Effector CD4-positive, alpha-beta T cell (primary cell): ENCODE measurements at regions not wholly inside any gene's neighbourhood (a gene's known extent, or its start where the extent isn't known, plus 50 kb on each side); places are given as distances from the start of the nearest gene placed in this dataset.

Experiments used
- DNase-seq: peaks from one replicate; pipeline ENCODE4 v3.0.0-alpha.2; 2020

GRCh38 chr2:8448824-8449556, 232.9 kb upstream of the ID2 start:
- no peak for DNase-seq

GRCh38 chr2:8451273-8451672, 230.6 kb upstream of the ID2 start:
- no peak for DNase-seq

DNA sequence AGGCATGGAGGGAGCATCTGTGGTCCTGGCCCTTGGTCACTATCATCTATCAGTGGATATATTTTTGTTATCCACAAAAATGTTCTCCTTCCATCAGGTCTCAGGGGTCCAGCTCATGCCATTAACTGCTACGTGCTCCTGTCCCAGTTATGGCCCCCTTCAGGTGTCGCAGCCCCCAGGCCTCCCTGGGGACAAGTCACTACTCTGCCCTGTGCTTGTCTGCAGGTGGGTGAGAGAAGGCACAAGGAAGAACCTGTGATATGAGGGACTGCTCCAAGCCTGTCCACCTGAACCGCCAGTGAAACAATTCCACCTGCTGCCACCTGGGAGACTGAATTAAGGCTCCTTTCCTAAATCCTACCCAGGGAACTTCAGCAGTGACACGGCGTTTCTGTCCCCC, 229.6 kb upstream of the ID2 start:
- no peak for DNase-seq

- DNase-seq, result no peak
Observed at GRCh38 chr2:8452979-8453903, 228.6 kb upstream of the ID2 start.

GRCh38 chr2:8453904-8454302, 228.0 kb upstream of the ID2 start:
- DNase-seq, result no peak

DNA sequence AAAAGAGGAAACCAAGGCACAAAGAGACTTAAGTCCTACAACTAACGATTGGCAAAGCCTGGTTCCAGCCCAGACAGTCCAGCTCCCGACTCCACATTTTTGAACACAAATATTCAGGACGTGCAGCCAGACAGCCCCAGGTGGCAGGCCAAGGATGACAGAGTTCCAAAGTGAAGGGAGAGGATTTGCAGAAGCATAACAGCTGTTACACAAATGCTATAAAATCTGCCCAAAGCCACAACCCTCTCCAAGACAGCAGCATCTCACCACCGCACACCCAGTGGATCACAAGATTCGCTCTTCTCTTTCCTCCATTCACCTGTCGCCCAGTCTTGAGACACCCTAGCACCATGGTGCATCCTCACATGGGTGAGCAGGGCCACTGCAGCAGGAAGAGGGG, 227.1 kb upstream of the ID2 start:
- DNase-seq, result no peak

GRCh38 chr2:8455236-8456150, 226.4 kb upstream of the ID2 start:
- no peak for DNase-seq

DNA sequence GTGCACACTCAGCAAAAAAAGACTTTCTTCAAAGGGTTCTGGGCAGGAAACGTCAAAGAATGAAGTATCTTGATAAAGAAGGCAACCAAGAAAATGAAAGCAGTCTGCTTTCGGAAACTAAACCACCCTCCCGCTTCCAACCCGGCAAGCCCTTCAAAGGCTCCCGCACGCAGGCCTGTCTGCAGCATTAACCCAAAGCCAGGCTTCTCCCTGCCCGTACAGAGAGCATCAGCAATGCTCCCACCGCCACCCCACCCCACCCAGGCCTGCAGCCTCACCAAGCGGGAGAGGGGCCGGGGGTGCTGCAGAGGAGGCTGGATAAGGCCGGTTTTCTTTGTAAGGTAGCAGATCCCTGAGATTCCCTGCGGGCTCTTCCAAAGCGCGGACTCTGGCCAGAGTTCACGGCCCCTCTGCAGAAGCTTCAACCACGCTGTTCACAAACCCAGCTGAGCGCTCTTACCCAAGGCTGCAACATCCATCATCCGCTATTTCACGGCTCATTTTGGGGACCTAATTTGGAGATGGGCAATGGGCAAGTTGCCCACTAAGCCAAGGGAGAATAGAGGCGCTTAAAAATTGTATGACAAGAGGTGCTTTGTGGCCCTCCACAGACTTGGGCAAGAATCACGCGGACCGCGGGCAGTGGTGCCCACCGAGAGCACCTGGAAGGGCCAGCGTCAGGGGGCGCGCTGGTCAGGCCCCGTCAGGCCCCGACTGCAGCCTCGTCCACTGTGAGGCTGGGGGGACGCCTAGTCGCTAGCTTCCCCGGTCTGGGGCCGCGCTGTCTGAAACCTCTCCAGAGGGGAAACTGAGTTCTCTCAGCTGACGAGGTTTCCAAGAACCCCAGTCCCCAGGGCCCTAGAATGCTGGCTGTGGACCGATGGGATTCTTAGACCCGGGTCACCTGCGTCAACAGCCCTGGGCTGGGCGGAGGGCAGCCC, 225.4 kb upstream of the ID2 start:
- DNase-seq, result peak; percentile 30

GRCh38 chr2:8457092-8457481, 224.8 kb upstream of the ID2 start:
- peak; percentile 20 for DNase-seq

DNA sequence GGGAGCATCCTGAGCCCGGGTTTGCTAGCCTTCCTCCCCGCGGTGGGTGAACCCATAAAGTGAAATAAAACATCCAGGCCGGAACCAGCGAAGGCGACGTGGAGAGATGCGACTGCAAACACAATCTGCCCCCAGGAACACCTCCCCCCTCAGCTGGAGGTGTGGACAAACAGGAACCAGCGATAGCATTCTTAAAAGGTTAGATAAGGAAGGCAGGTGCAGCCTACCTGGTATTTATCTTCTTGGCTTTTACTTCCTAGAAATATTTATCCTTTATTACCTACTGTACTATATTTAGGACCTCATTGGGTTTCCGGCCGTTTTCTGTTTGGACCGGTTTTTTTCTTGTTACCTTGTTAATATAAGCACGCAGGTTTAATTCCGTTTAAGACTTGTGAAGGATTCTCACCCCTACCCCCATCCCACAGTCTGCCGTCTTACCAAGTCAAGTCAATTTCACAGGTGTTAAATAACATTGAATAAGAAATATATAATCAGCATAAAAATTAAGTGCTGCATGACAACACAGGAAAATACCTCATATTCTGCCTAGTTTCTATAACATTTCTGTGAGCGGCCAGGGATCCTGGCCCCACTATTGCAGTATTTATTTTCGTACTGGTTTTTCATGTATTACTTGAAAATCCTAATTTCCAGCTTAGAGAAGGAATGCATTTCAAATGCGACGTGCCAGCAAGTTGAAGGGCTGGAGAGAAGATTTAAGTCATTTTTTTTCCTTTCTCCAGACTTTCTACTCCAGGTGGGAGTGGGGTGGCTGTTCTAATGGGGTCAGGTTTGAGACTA, 224.0 kb upstream of the ID2 start:
- DNase-seq, result no peak

DNA sequence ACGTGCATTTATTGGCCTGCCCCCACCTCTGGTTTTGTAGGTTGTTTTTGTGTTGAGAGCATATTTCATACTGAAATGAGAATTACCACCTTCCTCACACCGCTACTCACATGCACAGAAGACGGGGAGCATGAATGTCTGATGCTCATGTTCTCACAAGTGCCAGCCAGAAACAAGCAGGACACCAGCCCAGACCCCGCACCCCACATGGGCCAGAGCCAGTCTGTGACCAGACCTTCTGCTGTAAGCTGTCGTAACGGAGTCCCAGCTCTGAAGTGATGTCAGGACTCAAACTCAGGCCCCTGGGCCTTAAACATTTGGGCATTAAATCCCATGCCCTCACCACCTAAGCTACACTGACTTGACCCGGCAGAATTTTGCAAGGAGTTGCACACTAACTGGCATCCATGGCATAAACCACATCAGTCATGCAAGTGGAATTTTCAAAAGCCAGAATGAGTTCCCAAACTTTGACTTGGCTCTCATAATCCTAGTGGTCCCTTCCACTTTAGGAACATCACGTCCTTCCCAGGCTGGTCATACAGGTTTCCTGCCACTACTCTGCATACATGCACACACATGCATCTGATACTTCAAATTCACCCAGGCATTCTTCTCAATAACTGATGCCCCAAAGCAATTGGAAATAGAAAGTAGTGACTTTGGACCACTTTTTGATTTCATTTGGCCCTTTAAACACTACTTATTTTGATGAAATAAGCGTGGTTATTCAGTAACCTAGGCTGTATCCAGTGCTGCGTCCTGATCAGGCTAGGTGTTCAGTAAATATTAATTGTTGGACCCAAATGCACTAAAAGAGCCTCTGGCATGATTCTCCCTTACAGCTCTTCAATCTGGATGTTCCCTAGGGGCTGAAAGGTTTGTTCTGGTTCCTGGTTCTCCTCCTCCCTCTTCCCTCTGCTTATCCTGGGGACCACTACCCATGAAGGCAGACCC, 223.1 kb upstream of the ID2 start:
- DNase-seq, result no peak

DNA sequence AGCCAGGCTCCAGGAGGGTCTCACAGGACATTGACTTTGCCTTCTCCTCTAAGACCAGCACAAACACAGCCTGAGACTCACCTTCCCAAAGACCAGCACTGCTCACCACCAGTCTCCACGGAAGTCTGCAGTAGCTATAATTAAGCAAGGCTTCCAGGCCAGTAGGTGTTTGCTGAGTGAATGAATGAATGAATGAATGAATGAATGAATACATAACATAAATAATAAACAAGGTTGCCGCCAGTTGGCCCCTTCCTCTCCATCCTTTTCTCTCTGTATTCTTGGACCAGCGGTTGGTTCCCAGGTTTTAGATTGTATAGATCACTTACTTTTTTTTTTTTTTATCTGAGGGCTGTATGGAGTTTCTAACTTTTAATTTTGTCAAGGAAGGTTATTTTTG, 222.4 kb upstream of the ID2 start:
- DNase-seq, result no peak

- no peak for DNase-seq
Observed at GRCh38 chr2:8461341-8461740, 220.5 kb upstream of the ID2 start.

- no peak for DNase-seq
Observed at GRCh38 chr2:8462280-8462679, 219.6 kb upstream of the ID2 start.

DNA sequence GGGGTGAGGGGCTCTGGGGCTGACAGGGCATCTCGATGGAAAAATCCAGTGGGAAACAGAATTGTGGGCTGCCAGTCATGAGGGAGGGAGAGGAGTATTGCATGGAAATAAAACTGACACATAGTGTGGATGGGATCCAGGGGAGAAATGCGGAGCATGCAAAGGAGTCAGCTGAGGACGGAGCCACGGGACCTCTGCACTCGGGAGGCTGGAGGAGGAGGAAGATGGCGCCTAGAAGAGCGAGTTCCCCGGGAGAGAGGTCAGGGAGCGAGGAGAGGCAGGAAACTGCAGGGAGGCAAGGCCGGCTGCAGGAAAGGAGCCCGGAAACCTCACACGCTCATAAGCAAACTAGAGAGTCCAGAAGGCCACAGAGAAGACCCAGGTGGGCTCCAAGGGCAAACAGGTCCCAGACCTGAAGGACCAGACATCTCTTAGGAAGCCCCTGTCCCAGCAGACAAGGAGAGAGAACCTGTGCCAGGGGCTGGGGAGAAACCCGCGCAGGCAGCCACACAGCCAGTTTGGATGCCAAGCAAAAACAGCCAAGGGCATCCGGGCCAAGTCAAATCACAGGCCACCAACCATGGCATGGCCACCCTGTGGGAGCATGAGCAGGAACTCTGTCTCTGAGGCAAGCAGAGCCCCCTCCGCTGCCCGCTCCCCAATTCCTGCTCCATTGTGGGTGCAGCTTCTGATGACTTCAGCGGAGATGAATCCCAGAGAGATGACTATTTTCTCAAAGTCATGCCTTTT, 218.8 kb upstream of the ID2 start:
- DNase-seq, result no peak

DNA sequence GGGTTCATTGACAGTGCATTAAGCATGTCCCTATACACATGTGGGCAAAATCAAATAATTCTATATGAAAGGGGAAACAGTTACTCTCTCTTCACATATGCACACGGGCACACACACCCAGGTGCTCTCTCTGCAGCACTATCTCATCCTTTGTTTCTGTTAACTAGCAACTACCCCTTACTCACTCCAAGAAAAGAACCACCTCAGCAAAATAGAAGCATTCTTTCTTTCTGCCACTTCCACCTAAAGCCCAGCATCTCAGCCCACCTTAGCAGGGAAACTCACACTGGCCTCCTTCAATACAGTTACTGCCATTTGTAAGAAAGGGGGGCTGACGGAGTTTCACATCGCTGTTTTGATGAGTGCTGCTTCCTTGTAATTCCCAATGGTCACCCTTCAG, 216.3 kb upstream of the ID2 start:
- DNase-seq, result no peak

DNA sequence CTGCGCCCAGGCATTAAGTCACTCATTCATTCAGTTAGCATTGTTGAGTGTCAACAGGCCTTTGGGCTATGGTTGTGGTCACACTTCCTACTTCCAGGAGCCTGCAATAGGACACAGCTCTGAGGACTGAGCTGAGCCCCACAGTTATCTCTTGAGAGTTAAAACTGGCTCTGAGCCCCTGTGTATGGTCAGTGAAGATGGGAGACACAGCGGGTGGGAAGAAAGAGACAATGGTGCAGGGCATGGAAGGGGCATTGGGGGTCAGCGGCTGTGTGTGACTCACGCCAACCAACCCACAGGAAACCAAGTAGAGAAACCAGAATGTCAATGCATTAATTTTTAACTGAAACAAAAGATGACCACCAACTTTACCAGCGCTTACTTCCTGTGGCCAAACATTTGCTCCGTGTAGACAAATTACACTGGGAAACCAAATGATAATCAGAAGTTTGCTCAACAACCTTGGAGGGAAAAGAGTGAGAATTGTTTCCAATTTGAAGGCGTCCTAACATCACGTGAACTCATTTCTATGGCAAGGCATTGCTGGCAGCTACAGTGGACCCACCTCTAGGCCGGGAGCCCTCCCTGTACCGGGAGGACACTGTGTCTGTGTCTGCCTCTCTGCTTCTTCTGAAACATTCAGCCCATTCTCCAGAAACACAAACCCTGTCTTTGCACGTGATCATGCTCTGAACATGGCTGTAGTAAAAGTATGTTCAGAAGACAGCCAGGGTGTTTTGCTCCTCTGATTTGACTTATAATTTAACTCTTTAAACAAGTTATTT, 212.0 kb upstream of the ID2 start:
- DNase-seq, result no peak
